Stimulated activated CD8-positive, alpha-beta memory T cell treated with anti-CD3 and anti-CD28 coated beads, Interleukin-2, amount 100 ng/mL, for 48 hours (primary cell): ENCODE measurements at regions not wholly inside any gene's neighbourhood (a gene's known extent, or its start where the extent isn't known, plus 50 kb on each side); places are given as distances from the start of the nearest gene placed in this dataset.
"Not testable (repeated sequence)": the region's sequence is repeated elsewhere in the genome, so short reads cannot be mapped to it uniquely, and the experiment has no call there.

ENCODE experiments used
- DNase-seq, 2 donors: peaks; one replicate each; pipeline ENCODE4 v3.0.0-alpha.2; 2020; ENCODE audit warnings: low read depth in 2 of 2

GRCh38 chr22:19641254-19641982, 72.9 kb upstream of the SEPTIN5 start:
- DNase-seq = no peak

GRCh38 chr22:19641983-19642451, 72.3 kb upstream of the SEPTIN5 start:
- no peak for DNase-seq

GRCh38 chr22:19643448-19644313, 70.6 kb upstream of the SEPTIN5 start:
- DNase-seq = no peak

- no peak for DNase-seq
Observed at GRCh38 chr22:19644314-19645223, 69.7 kb upstream of the SEPTIN5 start.

- no peak for DNase-seq
Observed at GRCh38 chr22:19645391-19645790, 68.9 kb upstream of the SEPTIN5 start.

GRCh38 chr22:19645905-19646304, 68.4 kb upstream of the SEPTIN5 start:
- no peak for DNase-seq

- no peak for DNase-seq
Observed at GRCh38 chr22:19646383-19646782, 67.9 kb upstream of the SEPTIN5 start.

- no peak for DNase-seq
Observed at GRCh38 chr22:19648419-19648929, 65.8 kb upstream of the SEPTIN5 start.

- no peak for DNase-seq
Observed at GRCh38 chr22:19652316-19652715, 62.0 kb upstream of the SEPTIN5 start.

GRCh38 chr22:19654338-19654987, 59.8 kb upstream of the SEPTIN5 start:
- DNase-seq = no peak

- no peak for DNase-seq
Observed at GRCh38 chr22:19655399-19655798, 58.9 kb upstream of the SEPTIN5 start.

GRCh38 chr22:19656541-19657251, 57.6 kb upstream of the SEPTIN5 start:
- DNase-seq = no peak

GRCh38 chr22:19657252-19658056, 56.8 kb upstream of the SEPTIN5 start:
- no peak for DNase-seq

GRCh38 chr22:19658057-19658966, 56.0 kb upstream of the SEPTIN5 start:
- DNase-seq = no peak

- no peak for DNase-seq
Observed at GRCh38 chr22:19658967-19659804, 55.1 kb upstream of the SEPTIN5 start.

GRCh38 chr22:19659805-19660345, 54.4 kb upstream of the SEPTIN5 start:
- DNase-seq = no peak

- DNase-seq = not testable (repeated sequence)
Observed at GRCh38 chr22:19660583-19660982, 53.7 kb upstream of the SEPTIN5 start.
